Hepatocyte (in vitro differentiated cells): ENCODE measurements at regions not wholly inside any gene's neighbourhood (a gene's known extent, or its start where the extent isn't known, plus 50 kb on each side); places are given as distances from the start of the nearest gene placed in this dataset.

Experiments used
- CTCF ChIP-seq: fragments of 200-600 bp; sonication (generic); IDR thresholded peaks from 2 replicates; pipeline ENCODE4 v1.5.1; 2016; ENCODE audit warnings: antibody characterized with exemption, mild to moderate bottlenecking; ENCODE audit not compliant: poor library complexity
- EZH2 ChIP-seq: fragments of 200-600 bp; sonication (generic); IDR thresholded peaks from 2 replicates; pipeline ENCODE4 v1.6.1; 2016; ENCODE audit warnings: antibody characterized with exemption, mild to moderate bottlenecking, borderline replicate concordance
- EZH2phosphoT487 ChIP-seq: fragments of 200-600 bp; sonication (generic); IDR thresholded peaks from one replicate; pipeline ENCODE4 v1.6.1; 2018; ENCODE audit warnings: antibody characterized with exemption, mild to moderate bottlenecking, low read depth, moderate library complexity; ENCODE audit not compliant: unreplicated experiment, severe bottlenecking

- TF ChIP-seq CTCF (no peak), EZH2 (no peak), EZH2phosphoT487 (no peak)
Measured at GRCh38 chr10:35731828-35732227, 89.7 kb upstream of the FZD8 start.
